ENCODE measurements at regions not wholly inside any gene's neighbourhood (a gene's known extent, or its start where the extent isn't known, plus 50 kb on each side); places are given as distances from the start of the nearest gene placed in this dataset.

- Histone ChIP-seq H3K9me3 (ENCODE audit: control insufficient read depth in 4 of 4, insufficient read depth in 3 of 4, low read length in 3 of 4) (no peaks in the 10 kb centered on the region), H3K27ac (ENCODE audit: low read depth in 1 of 2, low read length in 1 of 2) (no peak overlapping the region), H3K9ac (ENCODE audit: insufficient read depth in 1 of 2, low read length in 2 of 2) (no peak overlapping the region), H3K36me3 (ENCODE audit: control insufficient read depth in 4 of 4, insufficient read depth in 4 of 4, low read length in 4 of 4) (no peaks in the 10 kb centered on the region), H3K4me1 (ENCODE audit: control insufficient read depth in 5 of 5, insufficient read depth in 5 of 5, low read length in 5 of 5) (no peaks in the 10 kb centered on the region), H3K4me3 (no peak overlapping the region), H3K27me3 (ENCODE audit: control insufficient read depth in 3 of 3, insufficient read depth in 3 of 3, low read length in 2 of 3) (no peaks in the 10 kb centered on the region)
- ATAC-seq (ENCODE audit: insufficient read depth, low FRiP score), result no peak
- DNase-seq, result no peak
- TF ChIP-seq, protein P1, sequence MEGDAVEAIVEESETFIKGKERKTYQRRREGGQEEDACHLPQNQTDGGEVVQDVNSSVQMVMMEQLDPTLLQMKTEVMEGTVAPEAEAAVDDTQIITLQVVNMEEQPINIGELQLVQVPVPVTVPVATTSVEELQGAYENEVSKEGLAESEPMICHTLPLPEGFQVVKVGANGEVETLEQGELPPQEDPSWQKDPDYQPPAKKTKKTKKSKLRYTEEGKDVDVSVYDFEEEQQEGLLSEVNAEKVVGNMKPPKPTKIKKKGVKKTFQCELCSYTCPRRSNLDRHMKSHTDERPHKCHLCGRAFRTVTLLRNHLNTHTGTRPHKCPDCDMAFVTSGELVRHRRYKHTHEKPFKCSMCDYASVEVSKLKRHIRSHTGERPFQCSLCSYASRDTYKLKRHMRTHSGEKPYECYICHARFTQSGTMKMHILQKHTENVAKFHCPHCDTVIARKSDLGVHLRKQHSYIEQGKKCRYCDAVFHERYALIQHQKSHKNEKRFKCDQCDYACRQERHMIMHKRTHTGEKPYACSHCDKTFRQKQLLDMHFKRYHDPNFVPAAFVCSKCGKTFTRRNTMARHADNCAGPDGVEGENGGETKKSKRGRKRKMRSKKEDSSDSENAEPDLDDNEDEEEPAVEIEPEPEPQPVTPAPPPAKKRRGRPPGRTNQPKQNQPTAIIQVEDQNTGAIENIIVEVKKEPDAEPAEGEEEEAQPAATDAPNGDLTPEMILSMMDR (IDR thresholded peaks at IDR 0.05; ENCODE audit: control extremely low read depth, extremely low read depth), result no peak
- WGBS, 2 donors, result 84 to 88% methylated on average over 6 of the region's 6 CpGs
Measured at GRCh38 chr5:8317335-8317734, 448.4 kb downstream of the MTRR start.

DNA sequence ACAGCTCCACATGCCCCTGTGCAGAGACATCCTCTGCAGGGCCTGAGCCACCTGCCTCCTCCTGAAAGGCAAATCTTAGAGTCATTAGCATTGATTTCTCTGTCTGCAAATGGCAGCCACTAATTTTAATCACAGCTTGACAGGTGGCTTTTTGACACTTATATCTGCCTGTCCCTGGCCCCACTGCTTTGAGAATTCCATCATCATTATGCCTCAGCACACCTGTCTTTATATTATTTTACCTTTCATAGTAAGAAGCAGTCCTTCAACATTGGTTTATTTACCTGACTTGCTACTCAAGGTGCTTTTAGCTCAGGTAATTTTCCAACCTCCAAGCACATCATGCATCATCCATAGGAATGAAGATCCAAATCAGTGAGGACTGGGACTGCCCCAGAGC lies 451.3 kb downstream of the MTRR start:
- no peaks in the 10 kb centered on the region for H3K4me1 ChIP-seq (ENCODE audit: control insufficient read depth in 5 of 5, insufficient read depth in 5 of 5, low read length in 5 of 5)
- H3K9me3 ChIP-seq (ENCODE audit: control insufficient read depth in 4 of 4, insufficient read depth in 3 of 4, low read length in 3 of 4), result no peaks in the 10 kb centered on the region
- no peak overlapping the region for H3K4me3 ChIP-seq
- H3K27ac ChIP-seq (ENCODE audit: low read depth in 1 of 2, low read length in 1 of 2), result no peak overlapping the region
- no peaks in the 10 kb centered on the region for H3K27me3 ChIP-seq (ENCODE audit: control insufficient read depth in 3 of 3, insufficient read depth in 3 of 3, low read length in 2 of 3)
- no peak overlapping the region for H3K9ac ChIP-seq (ENCODE audit: insufficient read depth in 1 of 2, low read length in 2 of 2)
- no peaks in the 10 kb centered on the region for H3K36me3 ChIP-seq (ENCODE audit: control insufficient read depth in 4 of 4, insufficient read depth in 4 of 4, low read length in 4 of 4)
- ATAC-seq (ENCODE audit: insufficient read depth, low FRiP score), result no peak
- TF ChIP-seq, protein P1 (IDR thresholded peaks at IDR 0.05; ENCODE audit: control extremely low read depth, extremely low read depth), result no peak
- no peak for DNase-seq

DNA sequence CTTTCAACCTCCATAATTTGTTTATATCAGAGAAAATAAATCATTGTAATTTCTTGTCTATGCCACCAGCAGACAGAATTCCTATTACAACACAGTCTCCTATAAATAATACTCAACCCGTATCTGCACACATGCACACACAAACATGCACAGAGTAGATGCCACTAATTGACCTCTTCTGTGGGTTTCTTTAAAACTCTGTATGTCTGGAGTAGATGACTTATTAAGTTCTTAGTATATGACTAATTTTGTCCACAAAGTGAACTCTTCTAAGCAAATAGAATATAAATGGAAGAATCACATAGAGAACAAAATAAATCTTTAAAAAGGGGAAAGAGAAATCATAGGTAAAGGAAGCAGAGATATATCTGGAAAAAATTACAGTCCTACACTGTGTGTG lies 452.3 kb downstream of the MTRR start:
- WGBS, 2 donors, result 82 to 87% methylated on average over 1 of the region's 1 CpG
- Histone ChIP-seq H3K27ac (ENCODE audit: low read depth in 1 of 2, low read length in 1 of 2) (no peak overlapping the region), H3K9ac (ENCODE audit: insufficient read depth in 1 of 2, low read length in 2 of 2) (no peak overlapping the region)

DNA sequence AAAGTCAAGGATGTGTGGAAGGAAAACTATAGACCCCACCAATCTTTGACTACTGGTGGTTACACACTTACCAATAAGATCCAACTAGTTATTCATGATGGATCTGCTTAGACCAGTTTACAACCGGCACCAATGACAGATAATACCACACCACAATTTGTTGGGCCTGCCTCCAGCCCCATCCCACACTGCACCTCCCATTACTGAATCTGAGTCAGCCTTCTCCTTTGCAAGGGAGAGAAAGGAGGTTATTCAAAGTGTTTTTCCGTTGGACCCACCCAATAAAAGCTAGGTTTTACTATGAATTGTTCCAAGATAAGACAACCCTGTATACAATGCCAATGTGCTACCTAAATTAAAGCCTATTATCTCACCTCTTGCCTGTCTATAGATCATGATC lies 453.5 kb downstream of the MTRR start:
- ATAC-seq (ENCODE audit: insufficient read depth, low FRiP score), result no peak
- Histone ChIP-seq H3K9ac (ENCODE audit: insufficient read depth in 1 of 2, low read length in 2 of 2) (no peak overlapping the region), H3K4me3 (no peak overlapping the region), H3K9me3 (ENCODE audit: control insufficient read depth in 4 of 4, insufficient read depth in 3 of 4, low read length in 3 of 4) (no peaks in the 10 kb centered on the region), H3K36me3 (ENCODE audit: control insufficient read depth in 4 of 4, insufficient read depth in 4 of 4, low read length in 4 of 4) (no peaks in the 10 kb centered on the region), H3K27me3 (ENCODE audit: control insufficient read depth in 3 of 3, insufficient read depth in 3 of 3, low read length in 2 of 3) (no peaks in the 10 kb centered on the region), H3K27ac (ENCODE audit: low read depth in 1 of 2, low read length in 1 of 2) (no peak overlapping the region), H3K4me1 (ENCODE audit: control insufficient read depth in 5 of 5, insufficient read depth in 5 of 5, low read length in 5 of 5) (no peaks in the 10 kb centered on the region)
- no peak for DNase-seq
- TF ChIP-seq, protein P1 (IDR thresholded peaks at IDR 0.05; ENCODE audit: control extremely low read depth, extremely low read depth), result no peak
- WGBS, 2 donors, result 69 to 75% methylated on average over 2 of the region's 2 CpGs

More for the DNA sequence above, 452.3 kb downstream of the MTRR start:
- no peaks in the 10 kb centered on the region for H3K27me3 ChIP-seq (ENCODE audit: control insufficient read depth in 3 of 3, insufficient read depth in 3 of 3, low read length in 2 of 3)
- no peaks in the 10 kb centered on the region for H3K4me1 ChIP-seq (ENCODE audit: control insufficient read depth in 5 of 5, insufficient read depth in 5 of 5, low read length in 5 of 5)
- TF ChIP-seq, protein P1 (IDR thresholded peaks at IDR 0.05; ENCODE audit: control extremely low read depth, extremely low read depth), result no peak
- no peaks in the 10 kb centered on the region for H3K9me3 ChIP-seq (ENCODE audit: control insufficient read depth in 4 of 4, insufficient read depth in 3 of 4, low read length in 3 of 4)
- no peak for ATAC-seq (ENCODE audit: insufficient read depth, low FRiP score)
- no peaks in the 10 kb centered on the region for H3K36me3 ChIP-seq (ENCODE audit: control insufficient read depth in 4 of 4, insufficient read depth in 4 of 4, low read length in 4 of 4)
- no peak overlapping the region for H3K4me3 ChIP-seq
- DNase-seq, result no peak

All from lung (tissue), 11 donors.